Astrocyte (in vitro differentiated cells and primary cell): ENCODE measurements at regions not wholly inside any gene's neighbourhood (a gene's known extent, or its start where the extent isn't known, plus 50 kb on each side); places are given as distances from the start of the nearest gene placed in this dataset.

ENCODE experiments used
- DNase-seq: peaks from one replicate; pipeline ENCODE4 v3.0.0-alpha.2; 2010; ENCODE audit warnings: low read depth
- FAIRE-seq: peaks from 2 replicates; lab custom pipeline; 2011; peaks lifted over from hg19 to GRCh38; lab: Jason Lieb, UNC
- H2AFZ ChIP-seq: 2 replicates; pipeline ENCODE4 v1.6.0; 2012; ENCODE audit warnings: low read depth, low read length, inconsistent platforms
- H3K27ac ChIP-seq: 2 replicates; pipeline ENCODE4 v1.5.1; 2011; ENCODE audit warnings: low read depth, low read length, inconsistent platforms
- H3K27me3 ChIP-seq: 2 replicates; pipeline ENCODE4 v1.6.0; 2011; ENCODE audit warnings: low read length, inconsistent platforms; ENCODE audit not compliant: insufficient read depth
- H3K36me3 ChIP-seq: 2 replicates; pipeline ENCODE4 v1.5.1; 2011; ENCODE audit warnings: low read length, inconsistent platforms; ENCODE audit not compliant: insufficient read depth
- H3K4me1 ChIP-seq: 2 replicates; pipeline ENCODE4 v1.5.1; 2011; ENCODE audit warnings: low read length, inconsistent platforms; ENCODE audit not compliant: insufficient read depth
- H3K4me2 ChIP-seq: 2 replicates; pipeline ENCODE4 v1.6.0; 2012; ENCODE audit warnings: low read length, inconsistent platforms
- H3K4me3 ChIP-seq: 2 replicates; pipeline ENCODE4 v1.5.1; 2011; ENCODE audit warnings: low read depth, mild to moderate bottlenecking, low read length, inconsistent platforms; ENCODE audit not compliant: insufficient read depth
- H3K79me2 ChIP-seq: 2 replicates; pipeline ENCODE4 v1.6.0; 2012; ENCODE audit warnings: mild to moderate bottlenecking, low read length, inconsistent platforms; ENCODE audit not compliant: insufficient read depth
- H3K9ac ChIP-seq: 2 replicates; pipeline ENCODE4 v1.6.0; 2012; ENCODE audit warnings: mild to moderate bottlenecking, low read length, inconsistent platforms
- H3K9me3 ChIP-seq: 2 replicates; pipeline ENCODE4 v1.5.1; 2012; ENCODE audit warnings: low read depth, mild to moderate bottlenecking, low read length, inconsistent platforms; ENCODE audit not compliant: insufficient read depth
- H4K20me1 ChIP-seq: 2 replicates; pipeline ENCODE4 v1.6.0; 2012; ENCODE audit warnings: low read length, inconsistent platforms; ENCODE audit not compliant: insufficient read depth
- H3K27ac Mint-ChIP-seq: one replicate; pipeline ENCODE4 v1.8.0; 2021; ENCODE audit warnings: mild to moderate bottlenecking, mixed read lengths; ENCODE audit not compliant: unreplicated experiment
- H3K27me3 Mint-ChIP-seq: one replicate; pipeline ENCODE4 v1.8.0; 2021; ENCODE audit warnings: low read depth, mixed read lengths; ENCODE audit not compliant: unreplicated experiment
- H3K36me3 Mint-ChIP-seq: one replicate; pipeline ENCODE4 v1.8.0; 2021; ENCODE audit warnings: low read depth, mixed read lengths; ENCODE audit not compliant: unreplicated experiment
- H3K4me1 Mint-ChIP-seq: one replicate; pipeline ENCODE4 v1.8.0; 2021; ENCODE audit warnings: low read depth, mixed read lengths; ENCODE audit not compliant: unreplicated experiment
- H3K4me3 Mint-ChIP-seq: one replicate; pipeline ENCODE4 v1.8.0; 2021; ENCODE audit warnings: mild to moderate bottlenecking, moderate library complexity, mixed read lengths; ENCODE audit not compliant: unreplicated experiment
- H3K9me3 Mint-ChIP-seq: one replicate; pipeline ENCODE4 v1.8.0; 2021; ENCODE audit warnings: mild to moderate bottlenecking, mixed read lengths; ENCODE audit not compliant: unreplicated experiment
- CTCF ChIP-seq: IDR thresholded peaks from 2 replicates; pipeline ENCODE4 v1.5.1; 2011; ENCODE audit warnings: low read depth, mild to moderate bottlenecking, inconsistent platforms, low read length, moderate library complexity; ENCODE audit not compliant: insufficient read depth
- EZH2 ChIP-seq: IDR thresholded peaks from 2 replicates; pipeline ENCODE4 v1.6.1; 2012; ENCODE audit warnings: mild to moderate bottlenecking, low read length, inconsistent platforms; ENCODE audit not compliant: insufficient read depth

- no peaks in the 10 kb centered on the region for H3K27me3 Mint-ChIP-seq
- Histone ChIP-seq H3K4me3 (no peak overlapping the region), H3K79me2 (no peaks in the 10 kb centered on the region), H3K9ac (no peak overlapping the region), H3K36me3 (no peaks in the 10 kb centered on the region), H2AFZ (no peak overlapping the region), H3K27me3 (no peaks in the 10 kb centered on the region), H4K20me1 (no peaks in the 10 kb centered on the region), H3K4me1 (no peaks in the 10 kb centered on the region), H3K4me2 (no peak overlapping the region), H3K27ac (no peak overlapping the region), H3K9me3 (peaks cover 3% of the 10 kb centered on the region)
- no peaks in the 10 kb centered on the region for H3K9me3 Mint-ChIP-seq
- FAIRE-seq (no peak), DNase-seq (no peak)
- TF ChIP-seq CTCF (no peak), EZH2 (no peak)
- H3K4me1 Mint-ChIP-seq: no peaks in the 10 kb centered on the region
- H3K27ac Mint-ChIP-seq: no peak overlapping the region
- no peaks in the 10 kb centered on the region for H3K36me3 Mint-ChIP-seq
- H3K4me3 Mint-ChIP-seq: no peak overlapping the region
These were observed 405.5 kb downstream of the TMEM114 start for GRCh38 chr16:8184854-8185253.

- Histone ChIP-seq H3K27ac (no peak overlapping the region), H3K9me3 (peaks cover 3% of the 10 kb centered on the region), H3K79me2 (no peaks in the 10 kb centered on the region), H3K9ac (no peak overlapping the region), H3K4me2 (no peak overlapping the region), H3K4me3 (no peak overlapping the region), H4K20me1 (no peaks in the 10 kb centered on the region), H2AFZ (no peak overlapping the region), H3K4me1 (no peaks in the 10 kb centered on the region), H3K36me3 (no peaks in the 10 kb centered on the region), H3K27me3 (no peaks in the 10 kb centered on the region)
- DNase-seq (no peak), FAIRE-seq (no peak)
- Mint-ChIP-seq H3K27ac (no peak overlapping the region), H3K27me3 (no peaks in the 10 kb centered on the region), H3K9me3 (no peaks in the 10 kb centered on the region), H3K4me1 (no peaks in the 10 kb centered on the region), H3K36me3 (no peaks in the 10 kb centered on the region), H3K4me3 (no peak overlapping the region)
- TF ChIP-seq CTCF (no peak), EZH2 (no peak)
These were observed 406.9 kb downstream of the TMEM114 start for GRCh38 chr16:8183176-8184099.

GRCh38 chr16:8182761-8183160, 407.6 kb downstream of the TMEM114 start:
- Histone ChIP-seq H4K20me1 (no peaks in the 10 kb centered on the region), H3K9ac (no peak overlapping the region), H3K27ac (no peak overlapping the region), H2AFZ (no peak overlapping the region), H3K27me3 (no peaks in the 10 kb centered on the region), H3K79me2 (no peaks in the 10 kb centered on the region), H3K9me3 (peaks cover 3% of the 10 kb centered on the region), H3K4me3 (no peak overlapping the region), H3K4me1 (no peaks in the 10 kb centered on the region), H3K36me3 (no peaks in the 10 kb centered on the region), H3K4me2 (no peak overlapping the region)
- FAIRE-seq (no peak), DNase-seq (no peak)
- H3K4me3 Mint-ChIP-seq: no peak overlapping the region
- H3K27ac Mint-ChIP-seq: no peak overlapping the region
- TF ChIP-seq CTCF: no peak
- TF ChIP-seq EZH2: no peak
- no peaks in the 10 kb centered on the region for H3K36me3 Mint-ChIP-seq
- H3K9me3 Mint-ChIP-seq: no peaks in the 10 kb centered on the region
- no peaks in the 10 kb centered on the region for H3K27me3 Mint-ChIP-seq
- H3K4me1 Mint-ChIP-seq: no peaks in the 10 kb centered on the region
